ENCODE measurements at regions not wholly inside any gene's neighbourhood (a gene's known extent, or its start where the extent isn't known, plus 50 kb on each side); places are given as distances from the start of the nearest gene placed in this dataset.

DNA sequence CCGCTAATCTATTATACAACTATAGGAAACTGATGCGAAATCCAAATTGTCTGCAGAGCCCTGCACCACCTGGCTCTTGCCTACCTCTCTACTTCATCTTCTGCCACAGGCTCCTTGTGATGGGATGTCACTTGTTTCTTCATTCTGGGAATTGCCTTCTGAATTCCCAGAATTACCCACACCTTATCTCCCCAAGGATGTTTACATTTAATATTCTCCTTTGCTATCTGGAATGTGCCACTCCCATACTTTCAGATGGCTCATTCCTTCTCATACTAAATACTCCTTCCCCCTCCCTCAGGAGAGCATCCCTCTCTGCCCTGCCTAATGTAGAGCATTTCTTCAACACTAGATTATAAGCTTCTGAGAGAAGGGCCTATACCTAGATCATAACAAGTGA is 573.1 kb downstream of the GALC start:
- Histone ChIP-seq H3K27ac (no peak overlapping the region), H3K4me3 (no peak overlapping the region), H3K9me3 (peaks cover 0 to 12% (median 0%) of the 10 kb centered on the region in 3 donors), H3K27me3 (no peaks in the 10 kb centered on the region), H3K4me1 (no peaks in the 10 kb centered on the region), H3K36me3 (no peaks in the 10 kb centered on the region)
- intact Hi-C loops (cut with DNase I; ENCODE audit: low total_unique reads) = no loop called here
- TF ChIP-seq, protein P1, sequence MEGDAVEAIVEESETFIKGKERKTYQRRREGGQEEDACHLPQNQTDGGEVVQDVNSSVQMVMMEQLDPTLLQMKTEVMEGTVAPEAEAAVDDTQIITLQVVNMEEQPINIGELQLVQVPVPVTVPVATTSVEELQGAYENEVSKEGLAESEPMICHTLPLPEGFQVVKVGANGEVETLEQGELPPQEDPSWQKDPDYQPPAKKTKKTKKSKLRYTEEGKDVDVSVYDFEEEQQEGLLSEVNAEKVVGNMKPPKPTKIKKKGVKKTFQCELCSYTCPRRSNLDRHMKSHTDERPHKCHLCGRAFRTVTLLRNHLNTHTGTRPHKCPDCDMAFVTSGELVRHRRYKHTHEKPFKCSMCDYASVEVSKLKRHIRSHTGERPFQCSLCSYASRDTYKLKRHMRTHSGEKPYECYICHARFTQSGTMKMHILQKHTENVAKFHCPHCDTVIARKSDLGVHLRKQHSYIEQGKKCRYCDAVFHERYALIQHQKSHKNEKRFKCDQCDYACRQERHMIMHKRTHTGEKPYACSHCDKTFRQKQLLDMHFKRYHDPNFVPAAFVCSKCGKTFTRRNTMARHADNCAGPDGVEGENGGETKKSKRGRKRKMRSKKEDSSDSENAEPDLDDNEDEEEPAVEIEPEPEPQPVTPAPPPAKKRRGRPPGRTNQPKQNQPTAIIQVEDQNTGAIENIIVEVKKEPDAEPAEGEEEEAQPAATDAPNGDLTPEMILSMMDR (IDR thresholded peaks at IDR 0.05) = no peak
- no peak for DNase-seq

DNA sequence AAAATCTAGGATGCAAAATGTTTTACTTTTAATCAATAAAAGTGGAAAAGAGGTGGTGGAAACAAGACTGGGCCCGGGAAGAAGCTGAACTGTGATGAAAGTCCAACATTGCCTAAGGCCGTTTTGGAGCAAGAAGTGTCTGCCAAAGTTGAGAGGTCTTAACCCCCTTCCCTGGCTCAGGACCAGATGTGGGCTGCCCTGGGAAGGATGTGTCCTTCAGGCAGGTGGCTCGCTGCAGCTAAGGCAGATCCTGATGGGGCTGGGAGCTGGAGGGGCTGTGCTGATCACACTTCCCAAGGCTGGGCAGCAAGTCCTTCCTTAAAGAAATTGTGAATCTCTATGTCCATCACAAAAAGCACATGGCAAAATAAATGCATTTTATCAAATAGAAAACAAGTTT is 581.6 kb downstream of the GALC start:
- H3K4me3 ChIP-seq = no peak overlapping the region
- TF ChIP-seq, protein P1 (IDR thresholded peaks at IDR 0.05) = no peak
- H3K27ac ChIP-seq = no peak overlapping the region
- H3K9me3 ChIP-seq = no peaks in the 10 kb centered on the region
- H3K36me3 ChIP-seq = no peaks in the 10 kb centered on the region
- intact Hi-C loops (cut with DNase I; ENCODE audit: low total_unique reads) = no loop called here
- no peak for DNase-seq
- H3K27me3 ChIP-seq = no peaks in the 10 kb centered on the region
- H3K4me1 ChIP-seq = no peaks in the 10 kb centered on the region

DNA sequence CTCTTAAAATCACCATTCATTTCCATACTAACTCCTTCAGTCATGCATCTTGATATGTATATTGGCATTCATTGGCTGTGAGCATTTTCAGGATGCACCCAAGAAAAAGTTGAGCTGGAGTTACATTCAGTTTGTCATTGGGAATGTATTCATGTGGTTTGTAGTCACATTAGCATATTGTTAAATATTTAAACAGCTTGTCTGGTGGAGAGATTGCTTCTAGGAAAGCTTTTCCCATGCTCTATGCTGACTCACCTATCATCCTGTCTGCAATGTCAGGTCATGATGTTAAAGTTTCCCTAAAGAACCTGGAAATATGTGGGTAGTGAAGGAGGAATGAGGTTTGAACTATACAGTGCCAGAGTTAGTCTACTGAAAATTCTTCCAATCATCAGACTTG is 583.6 kb downstream of the GALC start:
- TF ChIP-seq, protein P1 (IDR thresholded peaks at IDR 0.05) = no peak
- Histone ChIP-seq H3K4me3 (no peak overlapping the region), H3K27ac (no peak overlapping the region), H3K4me1 (no peaks in the 10 kb centered on the region), H3K27me3 (no peaks in the 10 kb centered on the region), H3K36me3 (no peaks in the 10 kb centered on the region), H3K9me3 (no peaks in the 10 kb centered on the region)
- intact Hi-C loops (cut with DNase I; ENCODE audit: low total_unique reads) = no loop called here
- DNase-seq = no peak

DNA sequence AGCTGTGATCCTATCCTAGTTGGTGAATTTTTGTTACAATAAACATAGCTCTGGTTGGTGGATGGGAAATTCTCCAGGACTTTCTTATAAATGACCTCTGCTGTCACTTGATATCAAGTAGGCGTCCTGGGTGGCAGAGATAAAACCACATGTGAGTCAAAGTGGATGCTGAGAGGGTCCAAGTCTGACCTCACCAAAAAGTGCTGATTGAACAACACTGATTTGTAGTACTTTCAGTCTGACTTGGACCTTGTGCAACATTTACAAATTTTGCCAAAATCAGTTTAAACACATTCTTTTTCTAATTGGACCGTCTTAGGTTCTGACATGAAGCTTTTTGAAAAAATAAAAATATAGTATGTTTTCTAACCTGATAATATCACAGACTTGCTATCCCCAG is 585.6 kb downstream of the GALC start:
- Histone ChIP-seq H3K9me3 (no peaks in the 10 kb centered on the region), H3K27ac (no peak overlapping the region), H3K36me3 (no peaks in the 10 kb centered on the region), H3K4me3 (no peak overlapping the region), H3K4me1 (no peaks in the 10 kb centered on the region), H3K27me3 (no peaks in the 10 kb centered on the region)
- DNase-seq = no peak
- intact Hi-C loops (cut with DNase I; ENCODE audit: low total_unique reads) = no loop called here
- TF ChIP-seq, protein P1 (IDR thresholded peaks at IDR 0.05) = no peak

DNA sequence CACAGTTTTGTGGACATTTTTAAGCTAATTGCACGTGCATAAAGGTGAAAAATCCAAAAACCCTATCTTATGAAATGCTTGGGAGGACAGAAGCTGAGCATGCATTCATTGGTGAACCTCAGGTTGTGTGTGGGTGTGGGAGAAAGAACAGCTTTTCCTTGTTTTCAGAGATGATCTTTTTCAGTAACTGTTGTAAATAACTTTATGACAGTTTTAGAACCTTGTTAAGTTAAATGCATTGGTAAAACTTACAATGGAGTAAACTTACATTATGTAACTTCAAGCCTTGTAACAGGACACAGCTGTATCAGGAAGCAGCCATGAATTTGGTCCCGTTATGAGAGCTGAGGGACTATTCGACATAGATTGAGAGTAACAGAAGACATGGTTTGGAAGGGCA is 587.4 kb downstream of the GALC start:
- H3K27ac ChIP-seq = no peak overlapping the region
- DNase-seq = no peak
- H3K4me1 ChIP-seq = no peaks in the 10 kb centered on the region
- H3K36me3 ChIP-seq = no peaks in the 10 kb centered on the region
- TF ChIP-seq, protein P1 (IDR thresholded peaks at IDR 0.05) = no peak
- H3K27me3 ChIP-seq = no peaks in the 10 kb centered on the region
- intact Hi-C loops (cut with DNase I; ENCODE audit: low total_unique reads) = no loop called here
- no peaks in the 10 kb centered on the region for H3K9me3 ChIP-seq
- H3K4me3 ChIP-seq = no peak overlapping the region

DNA sequence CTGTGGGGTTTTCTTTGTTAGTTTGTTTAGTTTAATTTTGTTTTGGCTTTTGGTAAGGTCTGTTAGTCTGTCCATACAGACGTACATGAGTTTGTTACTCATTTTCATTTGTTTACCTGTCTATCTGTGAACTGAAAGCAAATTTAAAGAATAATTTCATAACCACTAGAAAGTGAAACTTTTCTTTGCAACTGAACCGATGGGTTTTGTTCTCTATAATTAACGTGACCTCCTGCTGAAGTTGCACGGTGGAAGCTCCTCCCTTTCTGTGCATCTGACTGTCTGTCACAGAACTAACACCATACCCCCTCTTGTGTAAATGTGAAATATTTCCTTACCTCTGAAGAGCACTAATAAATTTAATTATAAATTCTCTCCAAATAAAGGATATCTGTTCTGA is 595.5 kb downstream of the GALC start:
- intact Hi-C loops (cut with DNase I; ENCODE audit: low total_unique reads) = no loop called here
- TF ChIP-seq, protein P1 (IDR thresholded peaks at IDR 0.05) = no peak

More for the DNA sequence above, 595.5 kb downstream of the GALC start:
- Histone ChIP-seq H3K27ac (no peak overlapping the region), H3K4me1 (no peaks in the 10 kb centered on the region), H3K4me3 (no peak overlapping the region), H3K27me3 (no peaks in the 10 kb centered on the region), H3K36me3 (no peaks in the 10 kb centered on the region), H3K9me3 (no peaks in the 10 kb centered on the region)
- no peak for DNase-seq
